Endothelial cell of umbilical vein (primary cell): ENCODE measurements at regions not wholly inside any gene's neighbourhood (a gene's known extent, or its start where the extent isn't known, plus 50 kb on each side); places are given as distances from the start of the nearest gene placed in this dataset.

ENCODE experiments used
- BruUV-seq: library from RNA; stranded (reverse); fragments of 400-500 nt; replicated peaks from 2 replicates; lab custom pipeline; 2021; lab: Mats Ljungman, UMichigan
- CTCF ChIA-PET: fragments of 300-600, 350-600 bp; sonication (Branson Sonifier 250); formaldehyde crosslinking; loops from one replicate; lab custom pipeline; 2021; ENCODE audit warnings: antibody characterized with exemption, inconsistent platforms; lab: Charles Lee
- POLR2A ChIA-PET: fragments of 300-600, 350-600 bp; sonication (Branson Sonifier 250); formaldehyde crosslinking; loops from one replicate; lab custom pipeline; 2021; ENCODE audit warnings: antibody characterized with exemption, inconsistent platforms; lab: Charles Lee
- DNase-seq: peaks from one replicate; pipeline ENCODE4 v3.0.0-alpha.2; 2011; ENCODE audit warnings: low read depth, low spot score
- FAIRE-seq: peaks from 2 replicates; lab custom pipeline; 2011; peaks lifted over from hg19 to GRCh38; lab: Jason Lieb, UNC
- H2AFZ ChIP-seq: 2 replicates; pipeline ENCODE4 v1.6.0; 2012; ENCODE audit warnings: low read depth, low read length, control low read depth, inconsistent platforms
- H3K27ac ChIP-seq: 2 replicates; pipeline ENCODE4 v1.5.1; 2011; ENCODE audit warnings: low read depth, mild to moderate bottlenecking, control low read depth, low read length, moderate library complexity; ENCODE audit not compliant: insufficient read depth
- H3K27me3 ChIP-seq, 2 experiments: 2 replicates each; pipeline versions ENCODE4 v1.6.0 to v1.6.1; 2011; ENCODE audit warnings: low read length in 2 of 2, mixed read lengths in 1 of 2; ENCODE audit not compliant: control insufficient read depth in 2 of 2, insufficient read depth in 2 of 2
- H3K36me3 ChIP-seq, 2 experiments: 2 replicates in 1 of 2; 3 replicates in 1 of 2; pipeline ENCODE4 v1.5.1; 2011; ENCODE audit warnings: low read length in 2 of 2, mild to moderate bottlenecking in 1 of 2, moderate library complexity in 1 of 2; ENCODE audit not compliant: control insufficient read depth in 2 of 2, insufficient read depth in 2 of 2; ENCODE audit errors: extremely low read depth in 1 of 2
- H3K4me1 ChIP-seq: 3 replicates; pipeline ENCODE4 v1.5.1; 2011; ENCODE audit warnings: mild to moderate bottlenecking, low read length; ENCODE audit not compliant: control insufficient read depth, insufficient read depth; ENCODE audit errors: extremely low read depth
- H3K4me2 ChIP-seq: 2 replicates; pipeline ENCODE4 v1.6.1; 2011; ENCODE audit warnings: low read length, control low read depth, mixed read lengths; ENCODE audit not compliant: insufficient read depth
- H3K4me3 ChIP-seq, 3 experiments: fragments of 200-600 bp in 1 of 3; sonication (generic), shearing (Covaris generic) in 1 of 3; replicated peaks in 1 of 3; 2 replicates each; pipeline ENCODE4 v1.5.1; 2011 to 2016; ENCODE audit warnings: control low read depth in 3 of 3, low read length in 3 of 3, mild to moderate bottlenecking in 2 of 3, inconsistent platforms in 1 of 3, low read depth in 1 of 3, moderate library complexity in 1 of 3; ENCODE audit not compliant: insufficient read depth in 1 of 3
- H3K79me2 ChIP-seq: 2 replicates; pipeline ENCODE4 v1.6.0; 2012; ENCODE audit warnings: low read length, inconsistent platforms; ENCODE audit not compliant: control insufficient read depth, insufficient read depth
- H3K9ac ChIP-seq: replicated peaks from 2 replicates; pipeline ENCODE3; 2011; ENCODE audit warnings: low read length, control low read depth; ENCODE audit not compliant: insufficient read depth; ENCODE audit errors: extremely low read depth
- H3K9me1 ChIP-seq: replicated peaks from 3 replicates; pipeline ENCODE4 v1.6.0; 2011; ENCODE audit warnings: mild to moderate bottlenecking, low read length; ENCODE audit not compliant: control insufficient read depth, insufficient read depth; ENCODE audit errors: extremely low read depth
- H3K9me3 ChIP-seq: replicated peaks from 2 replicates; pipeline ENCODE4 v1.5.1; 2012; ENCODE audit warnings: low read length, inconsistent platforms; ENCODE audit not compliant: control insufficient read depth, insufficient read depth
- H4K20me1 ChIP-seq: replicated peaks from 2 replicates; pipeline ENCODE3; 2011; ENCODE audit warnings: mild to moderate bottlenecking, low read length; ENCODE audit not compliant: control insufficient read depth, insufficient read depth; ENCODE audit errors: extremely low read depth
- EZH2 ChIP-seq: IDR thresholded peaks from 2 replicates; pipeline ENCODE4 v1.6.1; 2012; ENCODE audit warnings: borderline replicate concordance, low read depth, mild to moderate bottlenecking, moderate library complexity, low read length, inconsistent platforms; ENCODE audit not compliant: severe bottlenecking
- FOS ChIP-seq: IDR thresholded peaks from 2 replicates; pipeline ENCODE4 v1.6.1; 2011; ENCODE audit warnings: mild to moderate bottlenecking, low read length, moderate library complexity, borderline replicate concordance; ENCODE audit not compliant: insufficient read depth
- GATA2 ChIP-seq: IDR thresholded peaks from 2 replicates; pipeline ENCODE4 v1.7.0; 2011; ENCODE audit warnings: low read depth, mild to moderate bottlenecking, moderate library complexity, mixed read lengths, low read length; ENCODE audit not compliant: insufficient read length, insufficient read depth
- JUN ChIP-seq: IDR thresholded peaks from 2 replicates; pipeline ENCODE4 v1.6.1; 2011; ENCODE audit warnings: borderline replicate concordance, low read depth; ENCODE audit not compliant: insufficient read length, insufficient read depth
- MYC ChIP-seq: IDR thresholded peaks from one replicate; pipeline ENCODE4 v1.6.1; 2011; ENCODE audit warnings: mild to moderate bottlenecking, low read depth, low read length
- POLR2A ChIP-seq: IDR thresholded peaks from 2 replicates; pipeline ENCODE4 v1.6.1; 2012; ENCODE audit warnings: low read depth, mild to moderate bottlenecking, control low read depth, low read length
- POLR2AphosphoS5 ChIP-seq: IDR thresholded peaks from 2 replicates; pipeline ENCODE4 v1.6.1; 2012; ENCODE audit warnings: low read depth, mild to moderate bottlenecking, control low read depth, low read length, moderate library complexity; ENCODE audit not compliant: insufficient read depth
- dilution Hi-C: fragments of 300-500 bp; cut with MboI; formaldehyde crosslinking; loops from one replicate; pipeline ENCODE4 v1.15.0; 2019; ENCODE audit warnings: low sequenced_read_pairs; ENCODE audit not compliant: extremely low pct_ligation_motif_present
- intact Hi-C: fragments of 100-400 bp; cut with micrococcal nuclease; formaldehyde crosslinking; loops from one replicate; pipeline ENCODE4 v1.10.0; 2022
- TF ChIP-seq, protein P1 (sequence below): IDR thresholded peaks from 2 replicates; pipeline ENCODE4 v1.6.1; 2011; ENCODE audit not compliant: insufficient read depth, insufficient read length
- TF ChIP-seq, protein P2 (sequence below), 2 donors: IDR thresholded peaks; 1 replicate in 1 of 2; 2 replicates in 1 of 2; pipeline ENCODE4 v1.5.1; 2011; ENCODE audit warnings: low read length in 2 of 2, mild to moderate bottlenecking in 2 of 2, moderate library complexity in 2 of 2, control low read depth in 1 of 2, inconsistent platforms in 1 of 2, low read depth in 1 of 2; ENCODE audit not compliant: insufficient read depth in 1 of 2; ENCODE audit errors: extremely low read depth in 1 of 2

DNA sequence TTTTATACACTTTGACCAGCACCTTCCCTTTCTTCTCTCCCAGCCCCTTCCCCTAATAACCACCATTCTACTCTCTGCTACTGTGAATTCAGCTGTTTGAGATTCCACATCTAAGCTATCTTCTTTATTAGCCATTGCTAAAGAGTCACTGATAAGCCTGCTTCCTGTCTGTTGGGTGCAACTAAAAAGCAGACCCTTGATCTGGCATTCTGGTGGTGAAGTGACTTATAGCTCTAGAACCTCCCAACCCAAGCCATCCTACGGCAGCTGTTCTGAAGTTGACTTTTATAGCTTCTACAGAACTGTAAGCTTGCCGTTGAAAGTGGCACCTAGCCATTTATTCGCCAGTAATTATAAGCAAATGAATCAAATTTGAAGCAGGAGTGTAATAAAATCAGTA, 105.6 kb downstream of the AHR start:
- intact Hi-C loops, result loop anchor here (10.0 kb wide), 1 partner anchor 359 kb away; no protein-coding TSS in a partner anchor
- Histone ChIP-seq H3K27me3 (no peaks in the 10 kb centered on the region), H3K9ac (no peak overlapping the region), H3K27ac (no peak overlapping the region), H3K4me3 (no peak overlapping the region), H3K4me2 (no peak overlapping the region), H4K20me1 (no peaks in the 10 kb centered on the region), H2AFZ (no peak overlapping the region), H3K9me3 (no peaks in the 10 kb centered on the region), H3K36me3 (no peaks in the 10 kb centered on the region), H3K9me1 (no peaks in the 10 kb centered on the region), H3K79me2 (no peaks in the 10 kb centered on the region), H3K4me1 (peaks cover 31% of the 10 kb centered on the region)
- BruUV-seq, result no TSS peak
- DNase-seq, result no peak
- dilution Hi-C loops, result no loop called here
- TF ChIP-seq, protein P1, sequence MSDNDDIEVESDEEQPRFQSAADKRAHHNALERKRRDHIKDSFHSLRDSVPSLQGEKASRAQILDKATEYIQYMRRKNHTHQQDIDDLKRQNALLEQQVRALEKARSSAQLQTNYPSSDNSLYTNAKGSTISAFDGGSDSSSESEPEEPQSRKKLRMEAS, result no peak
- TF ChIP-seq POLR2A (no peak), MYC (no peak), GATA2 (no peak), EZH2 (no peak), JUN (no peak), POLR2AphosphoS5 (no peak), FOS (no peak)
- TF ChIP-seq, protein P2, sequence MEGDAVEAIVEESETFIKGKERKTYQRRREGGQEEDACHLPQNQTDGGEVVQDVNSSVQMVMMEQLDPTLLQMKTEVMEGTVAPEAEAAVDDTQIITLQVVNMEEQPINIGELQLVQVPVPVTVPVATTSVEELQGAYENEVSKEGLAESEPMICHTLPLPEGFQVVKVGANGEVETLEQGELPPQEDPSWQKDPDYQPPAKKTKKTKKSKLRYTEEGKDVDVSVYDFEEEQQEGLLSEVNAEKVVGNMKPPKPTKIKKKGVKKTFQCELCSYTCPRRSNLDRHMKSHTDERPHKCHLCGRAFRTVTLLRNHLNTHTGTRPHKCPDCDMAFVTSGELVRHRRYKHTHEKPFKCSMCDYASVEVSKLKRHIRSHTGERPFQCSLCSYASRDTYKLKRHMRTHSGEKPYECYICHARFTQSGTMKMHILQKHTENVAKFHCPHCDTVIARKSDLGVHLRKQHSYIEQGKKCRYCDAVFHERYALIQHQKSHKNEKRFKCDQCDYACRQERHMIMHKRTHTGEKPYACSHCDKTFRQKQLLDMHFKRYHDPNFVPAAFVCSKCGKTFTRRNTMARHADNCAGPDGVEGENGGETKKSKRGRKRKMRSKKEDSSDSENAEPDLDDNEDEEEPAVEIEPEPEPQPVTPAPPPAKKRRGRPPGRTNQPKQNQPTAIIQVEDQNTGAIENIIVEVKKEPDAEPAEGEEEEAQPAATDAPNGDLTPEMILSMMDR (IDR thresholded peaks at IDR 0.05; ENCODE audit: extremely low read depth in 1 of 2, insufficient read depth in 1 of 2, low read depth in 1 of 2, low read length in 2 of 2), result no peak
- ChIA-PET CTCF (no interaction called here), POLR2A (no interaction called here)
- no peak for FAIRE-seq
